BLaER1 treated with 17β-estradiol and CSF1 and Interleukin-3, amounts not matched to agents 10 nM and 100 nM (cell line): ENCODE measurements at regions not wholly inside any gene's neighbourhood (a gene's known extent, or its start where the extent isn't known, plus 50 kb on each side); places are given as distances from the start of the nearest gene placed in this dataset.

Experiments used
- H3K27ac ChIP-seq, 11 experiments: shearing (Covaris generic); formaldehyde crosslinking; 2 replicates each; pipeline ENCODE4 v1.8.1; 2022
- H3K27me3 ChIP-seq, 11 experiments: shearing (Covaris generic); formaldehyde crosslinking; 2 replicates each; pipeline ENCODE4 v1.8.1; 2022
- H3K36me3 ChIP-seq, 11 experiments: shearing (Covaris generic); formaldehyde crosslinking; 2 replicates each; pipeline ENCODE4 v1.8.1; 2022
- H3K4me1 ChIP-seq, 10 experiments: shearing (Covaris generic); formaldehyde crosslinking; 2 replicates each; pipeline ENCODE4 v1.8.1; 2022
- H3K4me2 ChIP-seq, 11 experiments: shearing (Covaris generic); formaldehyde crosslinking; 2 replicates each; pipeline ENCODE4 v1.8.1; 2022
- H3K4me3 ChIP-seq, 10 experiments: shearing (Covaris generic); formaldehyde crosslinking; 2 replicates each; pipeline ENCODE4 v1.8.1; 2022
- H3K9ac ChIP-seq, 11 experiments: shearing (Covaris generic); formaldehyde crosslinking; 2 replicates each; pipeline ENCODE4 v1.8.1; 2022
- H3K9me3 ChIP-seq, 11 experiments: shearing (Covaris generic); formaldehyde crosslinking; replicated peaks in 1 of 11; 2 replicates each; pipeline ENCODE4 v1.8.1; 2022
- H4K20me1 ChIP-seq, 11 experiments: shearing (Covaris generic); formaldehyde crosslinking; 2 replicates each; pipeline ENCODE4 v1.8.1; 2022
- Cebpa-rat ChIP-seq, 11 experiments: shearing (Covaris generic); IDR thresholded peaks; 2 replicates each; pipeline ENCODE4 v1.8.1; 2022

GRCh38 chr20:40521962-40522361 is 167.1 kb downstream of the MAFB start:
- Histone ChIP-seq H3K27me3 (no peaks in the 10 kb centered on the region), H4K20me1 (no peaks in the 10 kb centered on the region), H3K27ac (no peak overlapping the region), H3K9me3 (peaks cover 0 to 11% (median 0%) of the 10 kb centered on the region in 11 experiments; a peak in 4 of 22 replicates), H3K4me2 (no peak overlapping the region), H3K36me3 (no peaks in the 10 kb centered on the region), H3K9ac (no peak overlapping the region), H3K4me1 (peaks cover 0 to 35% (median 4%) of the 10 kb centered on the region in 10 experiments; a peak in 8 of 20 replicates), H3K4me3 (no peak overlapping the region)
- TF ChIP-seq Cebpa-rat (IDR thresholded peaks at IDR 0.05), result no peak

- Histone ChIP-seq H3K4me1 (peaks cover 0 to 25% (median 4%) of the 10 kb centered on the region in 10 experiments; a peak in 8 of 20 replicates), H3K9me3 (peaks cover 0 to 11% (median 0%) of the 10 kb centered on the region in 11 experiments; a peak in 4 of 22 replicates), H3K9ac (no peak overlapping the region), H3K4me3 (no peak overlapping the region), H3K27me3 (no peaks in the 10 kb centered on the region), H3K4me2 (peak overlapping the region in 5 of 11 experiments; percentile 19 to 65 (median 53); a peak in 10 of 22 replicates), H3K27ac (peak overlapping the region in 3 of 11 experiments; percentile 24 to 30 (median 25); a peak in 6 of 22 replicates), H4K20me1 (no peaks in the 10 kb centered on the region), H3K36me3 (no peaks in the 10 kb centered on the region)
- TF ChIP-seq Cebpa-rat (IDR thresholded peaks at IDR 0.05), result no peak
These were observed 169.1 kb downstream of the MAFB start for GRCh38 chr20:40519918-40520317.

DNA sequence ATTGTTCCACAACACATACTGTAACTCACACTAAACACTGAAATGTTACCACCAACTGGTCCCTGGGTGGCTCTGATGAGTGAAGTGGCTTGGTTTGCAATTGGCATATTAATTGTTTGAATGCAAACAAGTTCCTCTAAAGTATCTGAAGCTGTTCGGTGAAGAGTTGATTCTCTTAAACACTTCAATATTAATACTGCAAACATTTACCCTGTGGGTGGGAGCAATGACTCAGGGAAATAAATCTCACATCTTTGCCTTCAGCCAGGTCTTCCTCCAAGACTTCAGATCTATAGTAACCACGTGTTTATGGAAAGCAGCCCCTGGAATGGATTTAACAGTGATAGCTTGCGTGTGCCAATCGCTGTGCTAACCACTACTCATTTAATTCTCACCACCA is 176.0 kb downstream of the MAFB start:
- Histone ChIP-seq H4K20me1 (no peaks in the 10 kb centered on the region), H3K4me1 (peaks cover 0 to 67% (median 20%) of the 10 kb centered on the region in 10 experiments; a peak in 14 of 20 replicates), H3K27ac (peak overlapping the region in 3 of 11 experiments; percentile 6 to 93 (median 50); a peak in 5 of 22 replicates), H3K9me3 (0 out of 22 replicates have a peak, but pooled peaks cover 0 to 4% (median 0%) of the 10 kb centered on the region in 11 experiments), H3K4me2 (peak overlapping the region in 5 of 11 experiments; percentile 12 to 88 (median 47); a peak in 9 of 22 replicates), H3K9ac (peak overlapping the region in 1 of 11 experiments; percentile 3; a peak in 1 of 22 replicates), H3K4me3 (no peak overlapping the region), H3K27me3 (no peaks in the 10 kb centered on the region), H3K36me3 (no peaks in the 10 kb centered on the region)
- TF ChIP-seq Cebpa-rat (IDR thresholded peaks at IDR 0.05), result no peak

- H3K36me3 ChIP-seq, result no peaks in the 10 kb centered on the region
- no peak overlapping the region for H3K9ac ChIP-seq
These were observed 176.4 kb downstream of the MAFB start for GRCh38 chr20:40512591-40512990.

DNA sequence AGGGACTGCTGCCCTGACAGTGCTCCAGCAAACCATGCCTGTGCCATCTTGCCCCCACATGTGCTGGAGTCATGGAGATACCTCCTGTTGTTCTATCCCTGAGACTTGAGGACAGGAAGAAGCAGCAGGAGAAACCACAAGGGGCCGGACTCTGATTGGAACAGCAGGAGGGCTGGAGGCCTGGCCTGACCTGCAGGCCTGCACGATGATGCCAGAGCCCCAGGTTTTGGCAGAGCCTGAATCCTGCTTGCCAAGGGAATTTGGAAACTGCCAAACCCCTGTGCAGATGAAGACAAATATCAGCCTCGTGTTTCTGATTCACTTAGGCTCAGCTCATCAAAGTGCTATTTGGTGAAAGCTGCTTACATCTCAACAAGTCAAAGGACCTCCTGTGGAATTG is 177.6 kb downstream of the MAFB start:
- Histone ChIP-seq H3K36me3 (no peaks in the 10 kb centered on the region), H3K4me3 (no peak overlapping the region), H3K27me3 (no peaks in the 10 kb centered on the region), H3K9ac (peak overlapping the region in 4 of 11 experiments; percentile 8 to 30 (median 26); a peak in 5 of 22 replicates), H3K4me2 (peak overlapping the region in 5 of 11 experiments; percentile 13 to 88 (median 71); a peak in 9 of 22 replicates), H3K9me3 (no peaks in the 10 kb centered on the region), H3K27ac (peak overlapping the region in 8 of 11 experiments; percentile 7 to 95 (median 46); a peak in 9 of 22 replicates), H3K4me1 (peaks cover 0 to 78% (median 34%) of the 10 kb centered on the region in 10 experiments; a peak in 16 of 20 replicates), H4K20me1 (no peaks in the 10 kb centered on the region)
- TF ChIP-seq Cebpa-rat (IDR thresholded peaks at IDR 0.05), result no peak

More at GRCh38 chr20:40512591-40512990, 176.4 kb downstream of the MAFB start:
- Histone ChIP-seq H3K27ac (peak overlapping the region in 2 of 11 experiments; percentile 50 to 93; a peak in 3 of 22 replicates), H4K20me1 (no peaks in the 10 kb centered on the region), H3K4me2 (peak overlapping the region in 5 of 11 experiments; percentile 12 to 88 (median 47); a peak in 8 of 22 replicates), H3K4me3 (no peak overlapping the region), H3K9me3 (0 out of 22 replicates have a peak, but pooled peaks cover 0 to 3% (median 0%) of the 10 kb centered on the region in 11 experiments), H3K27me3 (no peaks in the 10 kb centered on the region), H3K4me1 (peaks cover 0 to 70% (median 24%) of the 10 kb centered on the region in 10 experiments; a peak in 15 of 20 replicates)
- TF ChIP-seq Cebpa-rat (IDR thresholded peaks at IDR 0.05), result no peak

GRCh38 chr20:40510622-40511021 is 178.4 kb downstream of the MAFB start:
- no peaks in the 10 kb centered on the region for H3K36me3 ChIP-seq
- peak overlapping the region in 5 of 11 experiments; percentile 13 to 88 (median 71); a peak in 10 of 22 replicates for H3K4me2 ChIP-seq
- no peaks in the 10 kb centered on the region for H3K27me3 ChIP-seq
- no peak overlapping the region for H3K4me3 ChIP-seq
- H3K9ac ChIP-seq, result peak overlapping the region in 3 of 11 experiments; percentile 22 to 30 (median 29); a peak in 5 of 22 replicates
- no peaks in the 10 kb centered on the region; a peak in 1 of 22 replicates for H3K9me3 ChIP-seq
- peaks cover 0 to 86% (median 43%) of the 10 kb centered on the region in 10 experiments; a peak in 17 of 20 replicates for H3K4me1 ChIP-seq
- peak overlapping the region in 8 of 11 experiments; percentile 22 to 97 (median 93); a peak in 11 of 22 replicates for H3K27ac ChIP-seq
- H4K20me1 ChIP-seq, result no peaks in the 10 kb centered on the region
- no peak for TF ChIP-seq Cebpa-rat (IDR thresholded peaks at IDR 0.05)

- H3K4me1 ChIP-seq, result peaks cover 0 to 97% (median 53%) of the 10 kb centered on the region in 10 experiments; a peak in 17 of 20 replicates
- H3K9ac ChIP-seq, result peak overlapping the region in 3 of 11 experiments; percentile 82 to 84 (median 83); a peak in 5 of 22 replicates
- no peak overlapping the region for H3K4me3 ChIP-seq
- no peaks in the 10 kb centered on the region for H3K36me3 ChIP-seq
- no peaks in the 10 kb centered on the region; a peak in 1 of 22 replicates for H3K9me3 ChIP-seq
- H4K20me1 ChIP-seq, result no peaks in the 10 kb centered on the region
- TF ChIP-seq Cebpa-rat (IDR thresholded peaks at IDR 0.05), result no peak
- H3K4me2 ChIP-seq, result peak overlapping the region in 5 of 11 experiments; percentile 12 to 88 (median 71); a peak in 9 of 22 replicates
- H3K27ac ChIP-seq, result peak overlapping the region in 9 of 11 experiments; percentile 81 to 97 (median 93); a peak in 17 of 22 replicates
- no peaks in the 10 kb centered on the region for H3K27me3 ChIP-seq
These were observed 180.2 kb downstream of the MAFB start for GRCh38 chr20:40508821-40509220.

DNA sequence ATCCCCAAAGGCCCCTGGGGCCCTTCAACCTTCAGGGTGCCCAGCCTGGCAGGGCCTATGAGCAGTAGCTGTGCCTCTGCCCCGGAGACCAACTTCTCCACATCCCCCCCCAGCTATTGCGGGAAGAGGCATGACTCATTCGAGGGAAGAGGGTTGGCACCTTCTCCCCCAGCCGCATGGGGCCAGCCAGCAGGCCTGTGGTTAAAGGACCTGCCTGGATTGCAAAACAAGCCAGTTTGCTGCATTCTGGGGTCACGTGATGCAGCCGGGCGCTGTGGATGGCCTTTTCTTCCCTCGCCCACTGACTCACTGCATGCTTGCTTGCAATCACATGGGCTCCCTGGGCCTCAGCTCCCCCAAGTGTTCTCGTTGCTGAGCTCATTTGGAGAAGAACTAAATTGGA is 182.5 kb downstream of the MAFB start:
- Histone ChIP-seq H3K9me3 (no peaks in the 10 kb centered on the region; a peak in 1 of 22 replicates), H3K4me3 (no peak overlapping the region), H4K20me1 (no peaks in the 10 kb centered on the region), H3K36me3 (no peaks in the 10 kb centered on the region), H3K27me3 (no peaks in the 10 kb centered on the region), H3K9ac (peak overlapping the region in 9 of 11 experiments; percentile 11 to 84 (median 76); a peak in 16 of 22 replicates), H3K4me1 (peaks cover 0 to 97% (median 58%) of the 10 kb centered on the region in 10 experiments; a peak in 17 of 20 replicates), H3K4me2 (peak overlapping the region in 10 of 11 experiments; percentile 10 to 88 (median 70); a peak in 19 of 22 replicates), H3K27ac (peak overlapping the region; percentile 50 to 97 (median 93))
- TF ChIP-seq Cebpa-rat (IDR thresholded peaks at IDR 0.05), result peak; percentile 86 to 99 (median 96); a peak in 21 of 22 replicates

DNA sequence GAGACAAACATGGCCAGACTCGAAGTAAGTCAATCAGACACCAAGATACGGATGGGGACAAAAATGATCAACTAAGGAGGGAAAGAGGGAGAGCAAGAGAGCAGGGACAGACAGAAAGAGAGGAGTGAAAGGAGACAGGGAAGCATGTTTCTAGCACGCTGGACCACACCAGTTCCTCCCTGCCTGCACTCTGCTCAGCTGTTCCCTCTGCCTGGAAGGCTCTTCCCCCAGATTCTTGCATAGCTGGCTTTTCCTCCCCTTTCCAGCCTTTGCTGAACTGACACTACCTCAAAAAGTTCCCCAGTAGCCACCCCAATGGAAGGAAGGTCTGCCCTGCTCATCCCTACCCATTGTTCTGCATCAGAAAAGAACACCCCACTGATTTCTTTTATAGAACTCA is 185.9 kb downstream of the MAFB start:
- Histone ChIP-seq H3K27me3 (no peaks in the 10 kb centered on the region), H3K4me3 (no peak overlapping the region; a peak in 1 of 20 replicates), H3K36me3 (no peaks in the 10 kb centered on the region), H4K20me1 (no peaks in the 10 kb centered on the region), H3K9me3 (no peaks in the 10 kb centered on the region; a peak in 1 of 22 replicates), H3K27ac (peak overlapping the region in 10 of 11 experiments; percentile 17 to 97 (median 82); a peak in 18 of 22 replicates), H3K9ac (peak overlapping the region in 5 of 11 experiments; percentile 10 to 64 (median 57); a peak in 7 of 22 replicates), H3K4me2 (peak overlapping the region in 5 of 11 experiments; percentile 52 to 86 (median 74); a peak in 11 of 22 replicates), H3K4me1 (peaks cover 6 to 94% (median 68%) of the 10 kb centered on the region in 10 experiments)
- no peak for TF ChIP-seq Cebpa-rat (IDR thresholded peaks at IDR 0.05)
